B cell (primary cell): ENCODE measurements at regions not wholly inside any gene's neighbourhood (a gene's known extent, or its start where the extent isn't known, plus 50 kb on each side); places are given as distances from the start of the nearest gene placed in this dataset.

Experiments used
- ATAC-seq: fragments of 200-7000 bp; cut with Tn5 transposase; one replicate; pipeline ENCODE4 v1.10.0; 2021; ENCODE audit warnings: low read depth, mild to moderate bottlenecking, moderate number of reproducible peaks, moderate library complexity
- CTCF ChIA-PET: fragments of 350-600 bp; sonication (Branson Sonifier 250); formaldehyde crosslinking; loops from one replicate; lab custom pipeline; 2021; ENCODE audit warnings: antibody characterized with exemption, inconsistent platforms; lab: Charles Lee
- POLR2A ChIA-PET: fragments of 350-600 bp; sonication (Branson Sonifier 250); formaldehyde crosslinking; loops from one replicate; lab custom pipeline; 2021; ENCODE audit warnings: antibody characterized with exemption; lab: Charles Lee
- DNase-seq: peaks from one replicate; pipeline ENCODE4 v3.0.0; 2013
- H2AFZ ChIP-seq: 2 replicates; pipeline ENCODE4 v1.6.1; 2012; ENCODE audit warnings: mild to moderate bottlenecking, low read depth, low read length; ENCODE audit not compliant: insufficient read depth, poor library complexity, severe bottlenecking
- H3K27ac ChIP-seq, 2 donors: 1 replicate in 1 of 2; 2 replicates in 1 of 2; pipeline ENCODE4 v1.5.1; 2012 to 2013; ENCODE audit warnings: low read length in 2 of 2, mild to moderate bottlenecking in 2 of 2, moderate library complexity in 1 of 2
- H3K27me3 ChIP-seq, 4 experiments: fragments of 200-600 bp in 1 of 4; sonication (generic) in 1 of 4; replicated peaks in 1 of 4; 1 replicate in 2 of 4; 2 replicates in 2 of 4; pipeline versions ENCODE4 v1.6.1 to v1.7.0; 2013 to 2016; ENCODE audit warnings: low read length in 3 of 4, mild to moderate bottlenecking in 2 of 4, mixed read lengths in 1 of 4, moderate library complexity in 1 of 4; ENCODE audit not compliant: insufficient read depth in 4 of 4, control insufficient read depth in 3 of 4; ENCODE audit errors: control extremely low read depth in 1 of 4
- H3K36me3 ChIP-seq, 2 experiments: replicated peaks in 1 of 2; 1 replicate in 1 of 2; 2 replicates in 1 of 2; pipeline versions ENCODE4 v1.6.1 to v1.7.1; 2013; ENCODE audit warnings: low read length in 1 of 2; ENCODE audit not compliant: insufficient read depth in 2 of 2, control insufficient read depth in 1 of 2; ENCODE audit errors: control extremely low read depth in 1 of 2, extremely low read depth in 1 of 2
- H3K4me1 ChIP-seq, 2 donors: fragments of 200-600 bp in 1 of 2; sonication (generic) in 1 of 2; 1 replicate in 1 of 2; 2 replicates in 1 of 2; pipeline versions ENCODE4 v1.5.1 to v1.6.1; 2013 to 2017; ENCODE audit warnings: low read length in 2 of 2; ENCODE audit not compliant: control insufficient read depth in 2 of 2, insufficient read depth in 2 of 2
- H3K4me2 ChIP-seq: replicated peaks from 2 replicates; pipeline ENCODE3; 2012; ENCODE audit warnings: mild to moderate bottlenecking, low read depth, low read length; ENCODE audit not compliant: poor library complexity, severe bottlenecking
- H3K4me3 ChIP-seq, 5 experiments: fragments of 200-600 bp in 1 of 5; sonication (generic) in 1 of 5; 1 replicate in 3 of 5; 2 replicates in 2 of 5; pipeline versions ENCODE4 v1.5.1 to v1.7.0; 2011 to 2016; ENCODE audit warnings: low read length in 4 of 5, mild to moderate bottlenecking in 4 of 5, low read depth in 2 of 5, control low read depth in 1 of 5, moderate library complexity in 1 of 5; ENCODE audit not compliant: insufficient read depth in 1 of 5; ENCODE audit errors: control extremely low read depth in 1 of 5, extremely low read depth in 1 of 5
- H3K79me2 ChIP-seq: fragments of 200-600 bp; sonication (generic); one replicate; pipeline ENCODE4 v1.6.0; 2016; ENCODE audit warnings: low read length; ENCODE audit not compliant: control insufficient read depth, insufficient read depth
- H3K9ac ChIP-seq: fragments of 200-600 bp; sonication (generic); 2 replicates; pipeline ENCODE4 v1.6.1; 2017; ENCODE audit warnings: mild to moderate bottlenecking, low read length, moderate library complexity
- H3K9me3 ChIP-seq, 3 donors: one replicate each; pipeline versions ENCODE4 v1.6.1 to v1.7.1; 2013; ENCODE audit warnings: low read length in 2 of 3; ENCODE audit not compliant: control insufficient read depth in 2 of 3, insufficient read depth in 1 of 3; ENCODE audit errors: control extremely low read depth in 1 of 3
- H4K20me1 ChIP-seq: 2 replicates; pipeline ENCODE4 v1.6.0; 2012; ENCODE audit warnings: mild to moderate bottlenecking, low read length; ENCODE audit not compliant: insufficient read depth, control insufficient read depth, poor library complexity, severe bottlenecking
- H3K27ac Mint-ChIP-seq: one replicate; pipeline ENCODE4 v1.8.0; 2021; ENCODE audit warnings: mixed read lengths
- H3K27me3 Mint-ChIP-seq: one replicate; pipeline ENCODE4 v1.8.0; 2021; ENCODE audit warnings: mixed read lengths
- H3K4me1 Mint-ChIP-seq: one replicate; pipeline ENCODE4 v1.8.0; 2021; ENCODE audit warnings: mixed read lengths
- H3K4me3 Mint-ChIP-seq: one replicate; pipeline ENCODE4 v1.8.0; 2021; ENCODE audit warnings: mixed read lengths
- H3K9me3 Mint-ChIP-seq: one replicate; pipeline ENCODE4 v1.8.0; 2022; ENCODE audit warnings: mixed read lengths; ENCODE audit not compliant: insufficient read depth
- EZH2 ChIP-seq: IDR thresholded peaks from 2 replicates; pipeline ENCODE4 v1.6.1; 2012; ENCODE audit warnings: borderline replicate concordance, low read depth, mild to moderate bottlenecking, moderate library complexity, low read length; ENCODE audit not compliant: insufficient read depth, poor library complexity, severe bottlenecking
- WGBS: methylation state at CpG from one replicate; pipeline ENCODE4 v1.1.5; 2013; ENCODE audit warnings: missing lambda C conversion rate; ENCODE audit not compliant: insufficient coverage; 5-methylcytosine and 5-hydroxymethylcytosine counted together
- intact Hi-C: fragments of 100-400 bp; cut with micrococcal nuclease; formaldehyde crosslinking; loops from one replicate; pipeline ENCODE4 v1.10.0; 2022
- TF ChIP-seq, protein P1 (sequence below): fragments of 200-600 bp; IDR thresholded peaks from one replicate; pipeline ENCODE4 v1.8.0; 2022; ENCODE audit warnings: antibody characterized with exemption, mild to moderate bottlenecking

DNA sequence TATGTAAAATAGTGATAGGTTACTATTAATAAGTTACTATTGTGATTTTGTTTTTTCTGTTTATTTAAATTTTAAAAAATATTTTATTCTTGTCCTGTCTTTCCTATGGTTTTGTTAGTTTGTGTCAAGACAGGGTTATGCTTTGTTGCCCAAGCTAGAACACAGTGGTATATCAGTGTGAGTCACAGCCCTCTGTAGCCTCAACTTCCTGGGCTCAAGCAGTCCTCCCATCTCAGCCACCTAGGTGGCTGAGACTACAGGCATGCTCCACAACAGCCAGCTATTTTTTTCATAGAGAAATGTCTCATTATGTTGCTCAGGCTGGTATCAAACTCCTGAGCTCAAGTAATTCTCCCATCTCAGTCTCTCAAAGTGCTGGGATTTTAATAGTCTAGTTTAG lies 99.5 kb downstream of the ZNF675 start:
- Histone ChIP-seq H3K36me3 (no peaks in the 10 kb centered on the region), H2AFZ (no peak overlapping the region), H3K9ac (no peak overlapping the region), H3K79me2 (no peaks in the 10 kb centered on the region), H3K27ac (no peak overlapping the region), H3K4me2 (no peak overlapping the region), H4K20me1 (no peaks in the 10 kb centered on the region), H3K27me3 (no peaks in the 10 kb centered on the region), H3K9me3 (peaks cover 0 to 18% (median 0%) of the 10 kb centered on the region in 3 donors), H3K4me1 (no peaks in the 10 kb centered on the region), H3K4me3 (no peak overlapping the region)
- H3K27me3 Mint-ChIP-seq: no peaks in the 10 kb centered on the region
- no peak overlapping the region for H3K27ac Mint-ChIP-seq
- intact Hi-C loops: no loop called here
- ChIA-PET POLR2A (no interaction called here), CTCF (no interaction called here)
- H3K9me3 Mint-ChIP-seq: peaks cover 6% of the 10 kb centered on the region
- H3K4me3 Mint-ChIP-seq: no peak overlapping the region
- no peak for DNase-seq
- H3K4me1 Mint-ChIP-seq: no peaks in the 10 kb centered on the region
- no peak for ATAC-seq
- TF ChIP-seq, protein P1, sequence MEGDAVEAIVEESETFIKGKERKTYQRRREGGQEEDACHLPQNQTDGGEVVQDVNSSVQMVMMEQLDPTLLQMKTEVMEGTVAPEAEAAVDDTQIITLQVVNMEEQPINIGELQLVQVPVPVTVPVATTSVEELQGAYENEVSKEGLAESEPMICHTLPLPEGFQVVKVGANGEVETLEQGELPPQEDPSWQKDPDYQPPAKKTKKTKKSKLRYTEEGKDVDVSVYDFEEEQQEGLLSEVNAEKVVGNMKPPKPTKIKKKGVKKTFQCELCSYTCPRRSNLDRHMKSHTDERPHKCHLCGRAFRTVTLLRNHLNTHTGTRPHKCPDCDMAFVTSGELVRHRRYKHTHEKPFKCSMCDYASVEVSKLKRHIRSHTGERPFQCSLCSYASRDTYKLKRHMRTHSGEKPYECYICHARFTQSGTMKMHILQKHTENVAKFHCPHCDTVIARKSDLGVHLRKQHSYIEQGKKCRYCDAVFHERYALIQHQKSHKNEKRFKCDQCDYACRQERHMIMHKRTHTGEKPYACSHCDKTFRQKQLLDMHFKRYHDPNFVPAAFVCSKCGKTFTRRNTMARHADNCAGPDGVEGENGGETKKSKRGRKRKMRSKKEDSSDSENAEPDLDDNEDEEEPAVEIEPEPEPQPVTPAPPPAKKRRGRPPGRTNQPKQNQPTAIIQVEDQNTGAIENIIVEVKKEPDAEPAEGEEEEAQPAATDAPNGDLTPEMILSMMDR: no peak
- TF ChIP-seq EZH2: no peak

DNA sequence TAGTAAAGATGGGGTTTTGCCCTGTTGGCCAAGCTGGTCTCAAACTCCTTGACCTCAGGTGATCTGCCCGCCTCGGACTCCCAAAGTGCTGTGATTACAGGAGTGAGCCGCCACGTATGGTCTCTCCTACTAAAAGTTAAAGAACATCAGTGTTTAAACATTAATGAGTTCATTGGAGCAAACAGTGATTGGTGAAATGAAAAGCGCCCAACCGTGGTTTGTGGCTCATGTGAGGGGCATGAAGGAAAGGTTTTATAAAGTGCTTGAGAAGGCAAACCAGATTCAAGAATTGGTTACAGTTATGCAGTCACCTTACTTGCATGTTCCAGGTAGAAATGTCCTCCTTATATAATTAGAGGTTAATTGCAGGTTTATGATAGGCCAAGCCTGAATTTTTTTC lies 109.5 kb downstream of the ZNF675 start:
- intact Hi-C loops: no loop called here
- Histone ChIP-seq H3K9me3 (peaks cover 0 to 10% (median 8%) of the 10 kb centered on the region in 3 donors), H3K4me2 (no peak overlapping the region), H3K4me3 (no peak overlapping the region), H3K36me3 (no peaks in the 10 kb centered on the region), H3K9ac (no peak overlapping the region), H2AFZ (no peak overlapping the region), H3K4me1 (no peaks in the 10 kb centered on the region), H3K27ac (no peak overlapping the region), H4K20me1 (no peaks in the 10 kb centered on the region), H3K79me2 (no peaks in the 10 kb centered on the region), H3K27me3 (no peaks in the 10 kb centered on the region)
- WGBS: 97% methylated on average over 4 of the region's 6 CpGs
- Mint-ChIP-seq H3K27ac (no peak overlapping the region), H3K27me3 (no peaks in the 10 kb centered on the region), H3K4me1 (no peaks in the 10 kb centered on the region), H3K4me3 (no peak overlapping the region), H3K9me3 (peaks cover 3% of the 10 kb centered on the region)
- ChIA-PET CTCF (no interaction called here), POLR2A (no interaction called here)
- DNase-seq (no peak), ATAC-seq (no peak)
- TF ChIP-seq, protein P1: no peak
